SK-N-SH (cell line): ENCODE measurements at regions not wholly inside any gene's neighbourhood (a gene's known extent, or its start where the extent isn't known, plus 50 kb on each side); places are given as distances from the start of the nearest gene placed in this dataset.

Source experiments
- ELF1 ChIP-seq: IDR thresholded peaks from 2 replicates; pipeline ENCODE4 v1.4.0; 2012
- RCOR1 ChIP-seq: fragments of 150-350 bp; IDR thresholded peaks from 2 replicates; pipeline ENCODE4 v1.6.1; 2017; ENCODE audit warnings: antibody characterized with exemption, low read length
- REST ChIP-seq: IDR thresholded peaks from 2 replicates; pipeline ENCODE4 v1.6.1; 2012; ENCODE audit warnings: mild to moderate bottlenecking, low read depth, low read length, moderate library complexity
- TAF1 ChIP-seq: IDR thresholded peaks from 2 replicates; pipeline ENCODE4 v1.6.1; 2012; ENCODE audit warnings: low read depth, mild to moderate bottlenecking, low read length, moderate library complexity, borderline replicate concordance
- TF ChIP-seq, protein P1 (sequence below): fragments of 200-600 bp; sonication (generic); IDR thresholded peaks from 2 replicates; pipeline ENCODE4 v1.6.1; 2017; ENCODE audit warnings: antibody characterized with exemption, mild to moderate bottlenecking, moderate library complexity

GRCh38 chr2:239711911-239712570 is 311.2 kb upstream of the HDAC4 start:
- TF ChIP-seq REST (no peak), RCOR1 (no peak), ELF1 (no peak), TAF1 (no peak)
- TF ChIP-seq, protein P1, sequence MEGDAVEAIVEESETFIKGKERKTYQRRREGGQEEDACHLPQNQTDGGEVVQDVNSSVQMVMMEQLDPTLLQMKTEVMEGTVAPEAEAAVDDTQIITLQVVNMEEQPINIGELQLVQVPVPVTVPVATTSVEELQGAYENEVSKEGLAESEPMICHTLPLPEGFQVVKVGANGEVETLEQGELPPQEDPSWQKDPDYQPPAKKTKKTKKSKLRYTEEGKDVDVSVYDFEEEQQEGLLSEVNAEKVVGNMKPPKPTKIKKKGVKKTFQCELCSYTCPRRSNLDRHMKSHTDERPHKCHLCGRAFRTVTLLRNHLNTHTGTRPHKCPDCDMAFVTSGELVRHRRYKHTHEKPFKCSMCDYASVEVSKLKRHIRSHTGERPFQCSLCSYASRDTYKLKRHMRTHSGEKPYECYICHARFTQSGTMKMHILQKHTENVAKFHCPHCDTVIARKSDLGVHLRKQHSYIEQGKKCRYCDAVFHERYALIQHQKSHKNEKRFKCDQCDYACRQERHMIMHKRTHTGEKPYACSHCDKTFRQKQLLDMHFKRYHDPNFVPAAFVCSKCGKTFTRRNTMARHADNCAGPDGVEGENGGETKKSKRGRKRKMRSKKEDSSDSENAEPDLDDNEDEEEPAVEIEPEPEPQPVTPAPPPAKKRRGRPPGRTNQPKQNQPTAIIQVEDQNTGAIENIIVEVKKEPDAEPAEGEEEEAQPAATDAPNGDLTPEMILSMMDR: no peak
